HK-2 (cell line): ENCODE measurements at regions not wholly inside any gene's neighbourhood (a gene's known extent, or its start where the extent isn't known, plus 50 kb on each side); places are given as distances from the start of the nearest gene placed in this dataset.
"Not testable (repeated sequence)": the region's sequence is repeated elsewhere in the genome, so short reads cannot be mapped to it uniquely, and the experiment has no call there.

Source experiments
- DNase-seq: peaks from one replicate; pipeline ENCODE4 v3.0.0-alpha.2; 2018; ENCODE audit not compliant: unreplicated experiment

DNA sequence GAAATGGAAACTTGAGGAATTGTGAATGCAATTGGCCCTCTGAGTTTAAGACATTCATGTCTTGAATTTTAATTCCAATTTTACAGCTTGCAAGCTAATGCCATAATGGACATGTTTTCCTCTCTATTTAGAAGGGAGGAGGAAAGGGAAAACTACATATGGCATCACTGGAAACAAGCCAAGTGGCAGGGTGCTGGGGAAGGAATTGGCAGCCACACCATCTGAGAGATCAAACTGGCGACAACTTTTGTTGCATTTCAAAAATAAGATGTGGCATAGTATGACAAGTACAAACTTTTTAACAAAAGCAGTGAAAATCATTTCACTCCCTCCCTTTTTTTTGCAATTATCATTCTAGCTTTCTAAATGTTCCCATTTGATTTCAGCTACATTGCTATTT is 615.6 kb downstream of the CENPC start:
- no peak for DNase-seq

DNA sequence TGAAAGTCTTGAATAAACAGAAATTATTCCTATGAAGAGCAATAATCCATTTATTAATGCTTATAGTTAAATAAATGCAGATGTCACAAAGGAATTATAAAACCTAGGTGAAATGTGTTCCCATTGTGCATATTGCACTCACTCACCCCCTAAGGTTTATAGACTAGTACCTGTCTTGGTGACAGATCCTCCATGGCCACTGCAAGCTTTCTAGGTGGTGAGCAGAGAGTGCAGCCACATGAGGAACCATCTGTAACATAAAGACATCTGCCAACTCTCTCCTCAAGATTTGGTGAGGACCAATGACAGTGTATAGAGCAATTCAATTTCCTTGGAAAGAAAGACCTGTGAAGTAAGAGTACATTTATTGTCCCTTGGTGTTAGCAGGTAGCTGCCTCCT is 616.4 kb downstream of the CENPC start:
- DNase-seq, result not testable (repeated sequence)

DNA sequence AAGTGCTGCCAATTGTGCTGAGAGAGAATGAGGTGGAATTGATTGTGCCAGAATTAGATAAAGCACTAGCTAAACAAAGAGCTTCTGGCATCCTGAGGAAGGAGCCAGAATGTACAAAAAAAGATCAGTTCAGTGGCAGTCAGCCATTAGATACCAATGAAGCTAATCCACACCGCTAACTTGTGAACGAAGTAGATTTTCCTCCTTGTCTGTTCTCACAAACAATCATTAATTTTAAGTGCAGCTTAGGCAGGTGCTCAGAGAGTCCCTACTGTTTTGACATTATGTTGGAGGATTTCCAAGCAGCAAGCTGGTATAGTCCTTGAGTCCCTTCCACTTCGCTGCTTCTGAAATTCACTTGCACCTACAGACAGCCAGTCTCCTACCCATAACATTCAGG is 617.4 kb downstream of the CENPC start:
- no peak for DNase-seq

DNA sequence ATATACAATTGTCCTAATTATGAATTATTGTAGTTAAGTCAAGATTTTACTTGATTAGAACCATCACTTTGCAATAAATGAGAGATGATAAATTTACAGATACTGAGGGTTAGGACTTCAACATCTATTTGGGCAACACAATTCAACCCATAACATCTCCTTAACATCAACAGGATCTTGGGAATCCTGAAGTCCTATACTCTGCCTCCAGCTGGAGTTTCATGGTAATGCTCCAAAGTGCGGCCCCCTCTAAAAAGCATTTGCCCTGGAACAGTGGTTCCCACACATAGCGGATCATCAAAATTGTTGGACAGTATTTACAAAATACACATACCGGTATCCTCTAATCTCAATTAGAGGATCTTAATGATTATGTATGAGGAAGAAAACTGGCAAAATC is 618.6 kb downstream of the CENPC start:
- DNase-seq, result no peak

DNA sequence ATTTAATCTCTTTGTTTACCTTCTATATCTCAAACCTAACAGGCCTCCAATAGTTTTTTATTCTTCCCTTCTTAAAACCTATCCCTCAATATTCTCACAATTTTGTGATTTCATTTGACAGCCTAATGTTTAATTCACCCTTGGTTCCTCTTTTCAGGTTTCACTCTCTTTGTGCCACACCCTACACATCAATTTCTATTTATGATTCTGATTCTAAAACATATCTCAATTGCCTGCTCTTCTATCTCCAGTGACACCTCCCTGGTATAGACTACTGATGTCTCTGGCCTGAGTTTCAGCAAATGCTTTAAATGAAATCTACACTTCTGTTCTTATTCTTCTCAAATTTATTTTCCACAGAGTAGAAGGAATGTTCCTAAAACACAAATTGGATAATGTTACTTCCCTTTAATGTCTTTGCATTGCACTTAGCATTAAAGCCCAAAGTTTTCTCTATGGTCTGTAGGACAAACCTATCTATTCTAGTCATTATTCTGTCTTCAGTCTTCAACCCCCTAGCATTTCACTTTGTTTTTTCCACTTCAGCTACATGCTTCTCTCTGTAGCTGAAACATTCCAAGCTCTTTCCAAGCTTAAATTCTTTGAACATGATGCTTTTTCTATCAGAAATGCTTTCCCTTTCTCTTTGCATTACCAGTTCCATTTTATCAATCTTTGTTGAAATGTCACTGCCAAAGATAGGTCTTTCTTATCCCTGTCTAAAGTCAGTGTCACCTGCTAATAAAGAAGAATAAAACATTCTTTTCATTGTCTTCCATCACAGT is 622.0 kb downstream of the CENPC start:
- DNase-seq, result no peak

DNA sequence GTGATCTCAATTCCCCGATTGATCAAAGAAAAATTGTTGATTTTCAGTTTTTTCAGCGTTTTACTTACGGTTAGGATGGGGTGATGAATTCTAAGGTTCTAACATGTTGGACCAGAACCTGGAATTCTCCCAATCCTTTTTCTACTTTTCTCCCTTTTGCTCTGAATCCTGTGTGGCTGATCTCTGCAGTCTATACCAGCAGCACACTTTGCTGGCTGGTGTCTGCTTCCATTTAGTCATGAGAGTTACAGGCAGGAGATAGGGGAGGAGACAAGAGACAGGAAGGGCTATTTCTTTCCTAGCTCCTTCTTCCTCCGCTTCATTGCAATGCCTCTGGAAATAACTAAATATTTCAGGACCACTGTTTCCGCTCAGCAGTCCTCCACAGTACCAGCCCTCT is 623.9 kb downstream of the CENPC start:
- no peak for DNase-seq

DNA sequence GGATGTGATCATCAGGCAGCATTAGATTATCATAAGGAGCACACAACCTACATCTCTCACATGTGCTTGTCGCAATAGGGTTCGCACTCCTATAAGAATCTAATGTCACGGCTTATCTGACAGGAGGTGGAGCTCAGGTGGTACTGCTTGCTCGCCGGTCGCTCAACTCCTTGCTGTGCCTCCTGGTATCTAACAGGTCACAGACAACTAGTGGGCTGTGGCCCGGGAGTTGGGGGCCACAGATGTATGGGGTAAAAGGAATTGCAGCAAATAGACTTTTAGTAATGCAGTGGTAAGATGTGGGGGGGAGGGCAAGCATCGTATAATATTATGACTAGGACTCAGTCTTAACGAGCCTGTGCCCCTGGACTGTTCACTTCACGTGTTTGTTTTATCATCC is 624.8 kb downstream of the CENPC start:
- no peak for DNase-seq

DNA sequence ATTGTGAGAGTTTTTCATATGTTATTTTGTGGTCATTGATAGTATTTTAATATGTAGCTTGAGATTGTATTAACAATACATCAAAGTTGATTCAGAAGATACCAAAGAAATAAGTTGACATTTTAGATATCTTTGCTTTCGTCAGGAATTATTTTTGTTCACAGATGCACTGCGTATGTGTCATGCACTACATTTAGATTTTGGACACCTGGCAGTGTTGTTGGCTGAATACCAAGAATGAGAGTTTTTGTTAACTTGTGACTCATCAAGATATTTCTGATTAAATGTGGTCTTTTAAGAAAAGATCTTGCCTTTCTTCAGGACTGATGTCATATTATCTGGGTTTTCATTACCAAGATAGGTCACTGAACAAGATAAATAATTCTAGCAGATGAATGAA is 633.4 kb downstream of the CENPC start:
- no peak for DNase-seq

DNA sequence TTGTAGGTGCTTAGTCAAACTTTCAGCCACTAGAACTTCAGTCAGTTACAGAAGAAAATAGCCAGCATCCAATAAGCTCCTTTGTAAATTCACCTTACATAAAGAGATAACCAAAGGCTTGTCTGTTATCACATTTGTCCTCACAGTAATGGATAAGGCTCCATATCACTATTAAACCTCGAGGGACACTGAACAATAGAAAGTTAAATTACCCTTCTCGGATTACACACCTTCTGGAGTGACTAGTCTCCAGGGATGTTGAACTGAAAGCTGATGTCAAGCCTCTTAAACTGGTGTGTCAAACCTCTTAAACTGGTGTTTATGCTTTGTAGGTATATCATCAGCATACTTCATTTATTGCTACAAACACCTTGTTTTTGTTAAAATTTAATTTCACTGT is 639.0 kb downstream of the CENPC start:
- no peak for DNase-seq

DNA sequence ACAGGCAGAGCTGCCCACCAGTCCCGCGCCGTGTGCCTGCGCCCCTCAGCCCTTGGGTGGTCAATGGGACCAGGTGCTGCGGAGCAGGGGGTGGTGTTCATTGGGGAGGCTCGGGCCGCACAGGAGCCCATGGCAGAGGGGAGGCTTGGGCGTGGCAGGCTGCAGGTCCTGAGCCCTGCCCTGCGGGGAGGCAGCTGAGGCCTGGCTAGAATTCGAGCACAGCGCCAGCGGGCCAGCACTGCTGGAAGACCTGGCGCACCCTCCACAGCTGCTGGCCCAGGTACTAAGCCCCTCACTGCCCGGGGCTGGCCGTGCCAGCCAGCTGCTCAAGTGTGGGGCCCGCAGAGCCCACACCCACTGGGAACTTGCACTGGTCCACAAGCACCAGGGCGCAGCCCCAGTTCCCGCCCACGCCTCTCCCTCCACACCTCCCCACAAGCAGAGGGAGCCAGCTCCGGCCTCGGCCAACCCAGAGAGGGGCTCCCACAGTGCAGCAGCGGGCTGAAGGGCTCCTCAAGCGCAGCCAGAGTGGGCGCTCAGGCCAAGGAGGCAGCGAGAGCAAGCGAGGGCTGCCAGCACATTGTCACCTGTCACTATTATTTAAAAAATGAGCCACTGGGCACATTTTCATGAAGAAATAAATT is 645.8 kb downstream of the CENPC start:
- DNase-seq, result no peak

DNA sequence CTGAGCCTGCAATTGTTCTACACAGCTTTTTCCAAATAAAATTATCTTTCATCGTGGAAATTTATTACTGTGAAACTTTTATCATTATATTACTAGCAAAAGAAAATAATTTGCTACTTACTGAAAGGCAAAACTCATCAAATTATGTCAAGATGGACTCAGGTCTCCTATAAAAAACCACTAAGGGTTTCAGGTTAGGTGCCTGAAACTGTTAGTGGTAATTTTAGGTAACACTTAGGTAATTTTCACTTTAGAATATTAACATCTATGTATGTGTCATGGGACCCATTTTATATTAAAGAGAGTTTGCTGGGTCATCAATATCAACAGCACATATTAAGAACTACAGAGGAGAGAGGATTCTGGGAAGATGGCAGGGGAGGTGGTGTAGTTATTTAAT is 651.5 kb downstream of the CENPC start:
- no peak for DNase-seq

DNA sequence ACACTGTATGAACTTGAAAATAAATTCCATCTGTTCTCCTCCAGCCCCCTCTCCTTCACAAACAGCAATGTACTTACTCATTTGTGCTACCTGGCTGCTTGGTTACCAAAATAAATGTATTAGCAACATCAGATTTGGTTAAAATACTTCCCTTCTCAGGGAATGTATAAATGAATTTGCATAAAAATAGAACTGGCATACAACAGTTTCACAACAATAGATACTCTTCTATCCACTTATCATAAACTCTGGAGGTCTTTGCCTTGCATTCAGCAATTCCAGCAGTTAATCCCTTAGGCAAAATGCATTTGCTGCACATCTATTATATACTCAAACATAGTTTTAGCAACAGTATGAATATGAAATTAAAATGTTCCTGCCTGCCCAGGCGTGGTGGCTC is 658.2 kb downstream of the CENPC start:
- no peak for DNase-seq

DNA sequence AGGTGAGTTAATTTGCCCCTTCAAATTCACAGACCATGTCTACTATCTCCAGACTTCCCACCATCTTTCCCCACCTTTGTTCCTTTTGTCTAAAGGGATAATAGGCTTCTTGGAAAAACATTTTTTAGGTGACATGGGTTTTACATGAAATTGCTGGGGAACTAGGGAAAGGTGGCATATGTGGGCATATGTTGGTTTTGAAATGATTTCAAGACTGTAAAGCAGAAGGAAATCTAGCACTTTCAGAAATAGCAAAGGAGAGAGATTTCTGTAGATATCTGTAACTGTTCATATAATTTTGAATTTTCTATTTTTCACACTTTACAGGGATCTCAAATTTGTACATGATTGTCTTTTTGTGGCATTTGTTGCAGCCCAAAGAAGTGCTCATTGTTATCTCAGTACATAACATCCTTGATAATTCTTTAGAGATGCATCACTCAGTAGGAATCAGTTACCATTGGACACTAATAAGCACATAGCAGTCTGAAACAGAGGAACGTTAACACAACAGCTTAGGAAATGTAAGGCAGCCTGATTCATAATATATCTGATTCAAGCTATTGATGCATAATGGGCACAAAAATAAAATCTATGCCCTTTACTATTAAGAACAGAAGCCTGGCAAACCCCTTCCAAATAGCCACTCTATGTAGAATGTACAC is 659.7 kb downstream of the CENPC start:
- no peak for DNase-seq

DNA sequence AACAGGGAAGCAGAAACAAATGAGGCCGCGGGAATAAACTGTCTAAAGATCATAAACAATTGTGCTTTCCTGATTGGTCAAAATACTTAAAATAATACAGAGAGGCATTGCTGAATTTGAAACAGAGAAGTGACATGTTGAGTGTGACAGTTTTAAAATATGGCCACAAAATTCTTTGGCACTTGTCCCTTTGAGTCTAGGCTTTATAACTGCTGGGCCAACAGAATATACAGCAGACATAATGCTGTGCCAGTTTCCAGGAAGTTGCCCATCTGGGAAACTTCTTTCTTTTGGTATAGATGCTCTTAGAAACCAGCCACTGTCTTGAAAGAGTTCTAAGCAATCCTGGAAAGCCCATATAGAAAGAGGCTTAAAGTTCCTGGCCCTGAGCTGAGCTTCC is 668.4 kb downstream of the CENPC start:
- DNase-seq, result no peak

DNA sequence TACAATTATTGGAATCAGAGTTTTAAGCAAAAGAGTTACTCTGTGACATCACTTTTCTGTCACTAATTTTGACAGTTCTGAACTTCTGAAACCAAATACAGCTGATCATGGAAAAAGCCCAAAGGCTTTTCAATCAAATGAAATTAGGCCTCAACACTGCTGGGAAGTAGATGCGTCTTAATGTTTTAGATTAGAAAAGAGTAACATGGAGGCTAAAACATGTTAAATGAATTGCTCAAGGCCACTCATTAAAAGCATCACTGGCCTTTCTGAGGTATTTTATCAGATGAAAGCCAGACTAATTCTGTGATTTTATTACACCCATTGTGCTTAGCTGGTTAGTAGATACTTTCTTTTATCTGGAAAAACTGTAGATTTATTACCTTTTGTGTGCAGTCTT is 672.6 kb downstream of the CENPC start:
- no peak for DNase-seq

DNA sequence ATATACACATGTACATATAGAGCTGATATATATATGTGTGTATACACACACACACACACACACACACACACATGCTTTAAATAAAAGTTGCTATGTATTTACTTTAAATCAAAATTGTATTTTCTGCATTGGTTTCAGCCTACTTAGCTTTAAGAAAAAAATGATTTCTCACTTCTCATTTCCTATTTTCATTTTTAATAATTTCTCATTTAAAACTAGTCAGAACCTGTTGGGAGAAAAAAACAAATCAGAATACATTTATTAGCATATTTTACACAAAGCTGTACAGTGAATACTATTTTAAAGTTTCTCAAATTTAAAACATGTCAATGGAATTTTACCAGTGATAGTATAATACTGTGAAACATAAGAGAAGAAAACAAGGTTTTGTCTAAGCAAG is 681.8 kb downstream of the CENPC start:
- DNase-seq, result no peak

DNA sequence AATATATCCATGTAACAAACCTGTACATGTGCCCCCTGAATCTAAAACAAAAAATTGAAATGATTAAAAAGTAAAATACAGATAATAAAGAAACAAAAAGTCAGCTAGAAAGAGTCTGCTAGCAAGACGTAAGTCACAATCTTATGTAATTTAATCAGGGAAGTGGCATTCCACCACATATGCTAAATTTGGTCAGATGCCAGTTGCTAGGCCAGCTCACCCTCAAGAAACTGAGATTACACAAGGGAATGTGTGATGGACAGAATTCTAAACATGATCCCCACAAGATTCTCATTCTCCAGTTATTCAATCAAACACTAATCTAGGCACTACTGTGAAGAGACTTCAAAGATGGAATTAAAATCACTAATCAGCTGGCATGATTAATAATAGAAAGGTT is 689.3 kb downstream of the CENPC start:
- DNase-seq, result no peak

DNA sequence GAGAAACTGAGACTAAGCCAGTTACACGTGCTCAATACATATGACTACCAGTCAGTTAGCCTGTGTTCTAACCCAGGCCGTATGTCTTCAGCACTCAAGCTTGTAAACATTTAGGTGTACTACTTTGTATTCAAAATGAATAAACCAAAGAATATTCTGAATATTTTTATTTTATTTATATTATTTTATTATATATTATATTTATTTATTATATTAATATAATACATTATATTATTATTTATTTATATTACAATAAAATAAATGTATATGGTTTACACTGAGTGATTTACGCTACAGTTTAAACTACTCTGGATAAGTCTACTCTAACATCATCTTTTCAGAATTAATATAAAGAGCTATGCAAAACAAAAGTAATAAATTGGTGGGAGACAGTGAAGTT is 691.5 kb downstream of the CENPC start:
- DNase-seq, result no peak

DNA sequence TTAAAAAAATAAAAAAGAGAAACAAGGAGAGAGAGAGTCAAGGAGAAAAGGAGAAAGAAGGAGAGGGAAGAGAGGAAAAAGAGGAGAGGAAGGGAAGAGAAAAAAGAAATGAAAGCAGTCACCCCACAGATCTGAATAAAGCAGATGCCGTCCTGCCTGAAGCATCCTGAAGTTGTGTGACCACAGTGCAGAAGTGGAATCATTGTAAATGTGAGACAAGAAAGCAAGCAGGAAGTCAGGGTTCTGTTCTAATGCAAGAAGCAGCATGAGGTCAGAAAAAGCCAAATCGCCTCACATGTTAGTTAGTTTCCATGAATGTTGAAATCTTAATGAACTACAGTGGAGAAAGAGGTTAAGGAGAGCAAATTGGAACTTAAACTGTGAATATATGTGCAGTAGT is 692.5 kb downstream of the CENPC start:
- no peak for DNase-seq

DNA sequence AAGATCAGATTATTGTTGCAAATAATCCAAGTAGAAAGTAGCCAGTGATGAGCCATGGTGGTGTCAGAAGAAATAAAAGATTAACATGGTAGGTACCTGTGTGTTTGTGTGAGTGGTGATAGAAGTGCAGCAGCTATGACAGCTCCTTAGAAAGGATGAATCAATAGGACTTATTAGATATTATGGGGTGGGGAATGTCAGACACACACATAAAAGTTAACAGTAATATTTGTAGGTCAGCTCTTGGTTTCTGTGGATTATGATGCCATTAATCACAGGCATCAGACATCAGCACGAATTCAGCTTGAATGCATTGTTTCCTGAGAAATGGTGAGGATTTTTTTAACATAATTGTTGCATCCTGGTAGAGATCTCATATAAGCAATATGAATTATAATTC is 695.7 kb downstream of the CENPC start:
- DNase-seq, result no peak

DNA sequence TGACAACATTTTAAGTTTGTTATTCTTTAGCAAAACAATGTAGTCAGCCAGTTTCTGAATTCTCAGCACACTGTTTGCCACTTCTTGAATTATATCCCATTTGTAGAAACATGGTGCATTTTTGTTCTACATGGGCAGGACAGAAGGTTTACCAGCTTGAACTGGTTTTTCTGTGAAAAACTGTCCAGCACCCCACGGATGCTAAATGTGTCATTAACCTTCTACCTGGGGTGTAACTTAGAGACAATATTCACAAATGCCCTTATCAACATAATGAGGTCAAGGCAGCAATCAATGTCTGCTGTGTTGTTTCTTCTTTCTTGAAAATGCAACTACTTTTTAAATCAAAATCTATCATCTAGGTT is 702.6 kb downstream of the CENPC start:
- no peak for DNase-seq

DNA sequence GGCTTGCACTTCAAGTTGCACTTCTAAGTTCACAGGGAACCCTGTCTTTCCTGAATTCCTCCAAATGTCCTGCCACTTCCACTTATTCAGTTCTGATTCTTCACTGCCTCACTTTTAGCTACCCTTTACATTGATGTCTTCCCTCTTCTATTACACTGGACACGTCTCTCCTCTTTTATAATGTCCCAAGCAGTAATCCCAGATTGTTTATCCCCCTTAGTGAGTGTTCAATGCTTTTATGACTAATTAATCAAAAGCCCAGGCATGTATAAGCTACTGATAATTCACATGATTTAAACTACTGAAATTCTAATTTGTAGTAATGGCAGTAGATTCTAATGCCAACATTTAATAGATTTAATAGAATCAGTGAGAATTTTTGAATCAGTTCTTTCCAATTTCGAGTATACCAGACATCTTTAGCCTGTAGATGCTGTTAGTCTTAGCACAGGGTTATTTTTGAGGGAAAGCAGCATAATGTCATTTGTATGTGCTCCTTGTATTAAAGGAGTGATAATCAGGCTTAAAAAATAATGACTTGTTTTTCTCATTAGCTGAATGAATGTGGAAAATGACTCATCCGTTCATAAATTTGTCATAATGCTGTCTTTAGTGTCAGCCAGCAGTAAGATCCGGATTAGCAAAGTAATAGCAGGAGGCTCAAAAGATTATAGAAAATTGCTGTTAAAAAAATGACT is 703.1 kb downstream of the CENPC start:
- DNase-seq, result no peak

DNA sequence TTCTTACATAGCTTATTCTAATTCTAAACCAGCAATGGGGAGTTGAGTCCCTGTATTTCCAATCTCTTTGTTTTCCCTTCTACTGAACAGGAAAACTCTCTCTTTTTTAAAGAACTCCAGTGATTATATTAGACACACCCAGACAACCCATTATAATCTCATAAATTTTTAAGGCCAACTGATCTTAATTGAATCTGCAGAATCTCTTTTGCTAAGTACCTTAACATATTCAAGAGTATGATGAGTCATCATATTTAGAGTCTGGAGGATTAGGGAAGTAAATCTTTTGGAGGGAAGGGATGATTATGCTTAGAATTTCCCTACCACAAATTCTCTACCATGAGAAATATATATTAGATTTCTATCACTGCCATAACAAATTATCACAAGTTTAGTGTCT is 705.1 kb downstream of the CENPC start:
- DNase-seq, result no peak
